ENCODE measurements at regions not wholly inside any gene's neighbourhood (a gene's known extent, or its start where the extent isn't known, plus 50 kb on each side); places are given as distances from the start of the nearest gene placed in this dataset.

DNA sequence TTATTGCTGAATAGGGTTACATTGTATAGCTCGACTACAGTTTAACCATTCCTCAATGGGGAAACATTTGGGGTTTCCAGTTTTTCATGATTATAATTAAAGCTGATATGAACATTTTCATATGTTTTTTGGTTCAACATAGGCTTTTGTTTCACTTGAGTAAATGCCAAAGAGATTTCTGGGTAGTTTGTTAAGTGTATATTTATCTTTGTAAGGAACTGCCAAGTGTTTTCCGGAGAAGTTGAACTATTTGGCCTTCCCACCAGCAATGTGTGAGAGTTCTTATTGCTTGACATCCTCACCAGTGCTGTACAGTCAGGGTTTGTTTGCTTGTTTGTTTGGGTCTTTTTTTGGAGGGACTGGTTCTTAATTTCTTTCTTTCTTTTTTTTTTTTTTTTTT lies 83.7 kb upstream of the RALY start:
- TF ChIP-seq RAD21 (IDR thresholded peaks at IDR 0.05; ENCODE audit: low read depth), result no peak
- no peak for TF ChIP-seq MAX (IDR thresholded peaks at IDR 0.05)
- no peak for TF ChIP-seq FOXM1 (IDR thresholded peaks at IDR 0.05; ENCODE audit: borderline replicate concordance, low read depth)
- no peak for TF ChIP-seq TAF1 (IDR thresholded peaks at IDR 0.05; ENCODE audit: low read depth)
- TF ChIP-seq REST (IDR thresholded peaks at IDR 0.05; ENCODE audit: low read depth), result no peak
- TF ChIP-seq NFIC (IDR thresholded peaks at IDR 0.05), result no peak
- no peak for TF ChIP-seq TCF12 (IDR thresholded peaks at IDR 0.05; ENCODE audit: low read depth)
